Fibroblast of pulmonary artery (primary cell): ENCODE measurements at regions not wholly inside any gene's neighbourhood (a gene's known extent, or its start where the extent isn't known, plus 50 kb on each side); places are given as distances from the start of the nearest gene placed in this dataset.

Source experiments
- DNase-seq: peaks from one replicate; pipeline ENCODE4 v3.0.0-alpha.2; 2010; ENCODE audit warnings: low read depth
- H3K4me3 ChIP-seq: replicated peaks from 2 replicates; pipeline ENCODE4 v1.5.1; 2011; ENCODE audit warnings: low read depth, mild to moderate bottlenecking, control low read depth, low read length, moderate library complexity
- TF ChIP-seq, protein P1 (sequence below): IDR thresholded peaks from 2 replicates; pipeline ENCODE4 v1.5.1; 2011; ENCODE audit warnings: mild to moderate bottlenecking, control low read depth, low read length, inconsistent platforms; ENCODE audit errors: missing control alignments

DNA sequence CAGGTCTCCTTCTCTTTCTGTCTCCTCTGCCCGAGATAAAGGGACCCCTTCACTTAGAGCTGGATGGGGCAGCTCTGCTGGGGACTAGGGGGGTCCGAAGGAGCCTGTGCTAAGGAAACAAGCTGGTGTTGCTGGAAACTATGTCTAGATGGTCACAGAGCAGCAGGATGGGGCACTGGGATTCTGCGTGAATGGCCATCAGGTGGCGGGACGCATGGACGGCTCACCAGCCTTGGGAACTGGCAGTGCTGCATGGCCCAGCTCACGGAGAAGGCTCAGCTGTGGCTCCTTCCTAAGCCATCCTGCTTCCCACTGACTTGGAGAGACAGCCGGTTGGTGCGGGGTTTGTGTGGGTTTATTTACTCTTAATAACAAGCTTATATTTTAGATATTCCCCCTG is 411.8 kb downstream of the ZNF536 start:
- TF ChIP-seq, protein P1, sequence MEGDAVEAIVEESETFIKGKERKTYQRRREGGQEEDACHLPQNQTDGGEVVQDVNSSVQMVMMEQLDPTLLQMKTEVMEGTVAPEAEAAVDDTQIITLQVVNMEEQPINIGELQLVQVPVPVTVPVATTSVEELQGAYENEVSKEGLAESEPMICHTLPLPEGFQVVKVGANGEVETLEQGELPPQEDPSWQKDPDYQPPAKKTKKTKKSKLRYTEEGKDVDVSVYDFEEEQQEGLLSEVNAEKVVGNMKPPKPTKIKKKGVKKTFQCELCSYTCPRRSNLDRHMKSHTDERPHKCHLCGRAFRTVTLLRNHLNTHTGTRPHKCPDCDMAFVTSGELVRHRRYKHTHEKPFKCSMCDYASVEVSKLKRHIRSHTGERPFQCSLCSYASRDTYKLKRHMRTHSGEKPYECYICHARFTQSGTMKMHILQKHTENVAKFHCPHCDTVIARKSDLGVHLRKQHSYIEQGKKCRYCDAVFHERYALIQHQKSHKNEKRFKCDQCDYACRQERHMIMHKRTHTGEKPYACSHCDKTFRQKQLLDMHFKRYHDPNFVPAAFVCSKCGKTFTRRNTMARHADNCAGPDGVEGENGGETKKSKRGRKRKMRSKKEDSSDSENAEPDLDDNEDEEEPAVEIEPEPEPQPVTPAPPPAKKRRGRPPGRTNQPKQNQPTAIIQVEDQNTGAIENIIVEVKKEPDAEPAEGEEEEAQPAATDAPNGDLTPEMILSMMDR = no peak
- DNase-seq = no peak
- H3K4me3 ChIP-seq = no peak overlapping the region

DNA sequence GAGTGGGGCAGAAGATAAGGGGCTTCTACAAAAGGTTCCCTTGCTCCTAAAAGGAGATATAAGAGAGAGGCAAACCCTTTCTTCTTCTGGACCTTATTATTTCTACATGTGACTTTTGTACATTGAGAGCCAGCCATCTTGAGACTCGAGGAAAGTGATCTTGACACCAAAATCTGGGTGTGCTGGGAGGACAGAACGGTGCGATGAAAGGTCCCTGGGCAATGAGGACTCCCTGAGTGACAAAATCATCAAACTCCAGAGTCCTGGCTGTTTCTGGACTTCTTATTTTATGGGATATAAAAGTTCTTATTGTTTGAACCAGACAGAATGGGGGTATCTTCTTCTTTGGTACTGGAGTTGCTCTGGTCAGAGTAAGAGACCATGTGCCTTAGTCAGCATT is 411.0 kb downstream of the ZNF536 start:
- no peak for DNase-seq
- H3K4me3 ChIP-seq = no peak overlapping the region
- TF ChIP-seq, protein P1 = no peak

DNA sequence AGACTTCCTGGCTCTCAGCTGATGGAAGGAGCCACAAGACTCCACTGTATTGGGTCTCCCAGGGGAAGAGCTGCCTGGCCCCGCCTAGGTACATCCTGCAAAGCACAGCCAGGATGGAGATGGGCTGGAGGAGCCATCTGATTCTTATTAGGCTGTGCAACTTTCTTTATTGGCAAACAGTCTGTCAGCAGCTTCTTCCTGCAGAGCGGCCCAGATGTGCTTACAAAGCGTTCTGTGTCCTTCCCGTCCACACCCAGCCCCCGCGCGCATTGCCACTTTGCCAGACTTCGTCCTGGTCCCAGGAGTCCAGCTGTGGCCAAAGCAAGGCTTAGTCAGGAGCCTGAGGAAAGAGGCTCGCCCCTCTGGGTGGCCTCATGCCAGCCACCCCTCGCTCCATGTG is 409.3 kb downstream of the ZNF536 start:
- TF ChIP-seq, protein P1 = no peak
- no peak overlapping the region for H3K4me3 ChIP-seq
- no peak for DNase-seq

DNA sequence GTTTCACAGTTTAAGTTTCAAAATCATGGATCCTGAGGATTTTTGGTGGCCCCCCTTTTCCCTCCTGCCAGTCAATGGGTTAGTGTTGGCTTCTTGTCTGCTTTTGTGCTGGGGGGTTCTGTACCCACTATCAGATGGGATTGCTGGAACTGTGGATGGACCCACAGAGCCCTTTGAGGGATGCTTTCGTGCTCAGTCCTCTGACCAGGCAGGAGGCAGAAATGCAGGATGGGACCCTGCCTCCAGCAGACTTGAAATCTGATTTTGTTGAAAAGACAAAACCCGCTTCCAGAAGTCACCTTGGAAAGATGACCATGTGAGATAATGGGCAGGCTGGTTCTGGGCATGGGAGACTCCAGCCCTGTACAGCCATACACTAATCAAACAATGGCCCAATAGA is 408.9 kb downstream of the ZNF536 start:
- no peak for DNase-seq
- TF ChIP-seq, protein P1 = no peak

DNA sequence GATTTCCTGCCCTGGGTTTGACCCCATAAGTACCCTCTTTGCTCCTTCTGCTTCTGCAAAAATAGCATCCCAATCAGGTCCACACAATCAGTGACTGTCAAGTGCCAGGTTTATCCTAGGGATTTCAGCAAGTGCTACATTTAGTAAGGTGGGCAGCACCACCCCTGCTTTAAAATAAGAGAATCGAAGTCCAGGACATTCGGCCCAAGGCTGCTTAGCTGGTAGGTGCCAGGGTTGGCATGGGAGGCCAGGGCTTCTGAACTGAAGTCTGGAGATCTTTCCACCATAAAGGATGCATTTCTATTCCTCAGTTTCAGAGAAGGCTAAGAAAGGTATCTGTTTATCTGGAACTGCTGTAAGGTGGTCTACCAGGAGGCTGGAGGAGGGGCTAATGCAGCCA is 408.3 kb downstream of the ZNF536 start:
- H3K4me3 ChIP-seq = no peak overlapping the region
- DNase-seq = no peak
- TF ChIP-seq, protein P1 = no peak

More for the DNA sequence above, 408.9 kb downstream of the ZNF536 start:
- H3K4me3 ChIP-seq = no peak overlapping the region

DNA sequence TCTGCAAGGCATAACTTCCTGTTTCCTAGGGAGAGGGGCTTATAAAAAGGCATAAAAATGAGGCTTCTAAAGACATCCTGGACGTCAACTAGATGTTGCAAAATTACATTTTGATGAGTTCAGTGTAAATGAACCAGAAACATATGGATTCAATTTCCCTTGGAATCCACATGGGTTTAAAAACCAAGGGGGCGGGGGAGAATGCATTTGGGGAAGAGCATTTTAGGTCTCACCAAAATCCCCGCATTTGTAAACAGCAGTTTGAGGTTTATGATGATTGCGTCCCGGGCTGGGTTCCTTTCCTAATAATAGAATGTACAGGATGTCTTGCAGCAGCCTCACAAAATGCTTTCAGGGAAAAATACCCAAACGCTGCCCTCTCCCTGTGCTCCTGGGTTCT is 407.8 kb downstream of the ZNF536 start:
- no peak for DNase-seq
- H3K4me3 ChIP-seq = no peak overlapping the region
- TF ChIP-seq, protein P1 = no peak

DNA sequence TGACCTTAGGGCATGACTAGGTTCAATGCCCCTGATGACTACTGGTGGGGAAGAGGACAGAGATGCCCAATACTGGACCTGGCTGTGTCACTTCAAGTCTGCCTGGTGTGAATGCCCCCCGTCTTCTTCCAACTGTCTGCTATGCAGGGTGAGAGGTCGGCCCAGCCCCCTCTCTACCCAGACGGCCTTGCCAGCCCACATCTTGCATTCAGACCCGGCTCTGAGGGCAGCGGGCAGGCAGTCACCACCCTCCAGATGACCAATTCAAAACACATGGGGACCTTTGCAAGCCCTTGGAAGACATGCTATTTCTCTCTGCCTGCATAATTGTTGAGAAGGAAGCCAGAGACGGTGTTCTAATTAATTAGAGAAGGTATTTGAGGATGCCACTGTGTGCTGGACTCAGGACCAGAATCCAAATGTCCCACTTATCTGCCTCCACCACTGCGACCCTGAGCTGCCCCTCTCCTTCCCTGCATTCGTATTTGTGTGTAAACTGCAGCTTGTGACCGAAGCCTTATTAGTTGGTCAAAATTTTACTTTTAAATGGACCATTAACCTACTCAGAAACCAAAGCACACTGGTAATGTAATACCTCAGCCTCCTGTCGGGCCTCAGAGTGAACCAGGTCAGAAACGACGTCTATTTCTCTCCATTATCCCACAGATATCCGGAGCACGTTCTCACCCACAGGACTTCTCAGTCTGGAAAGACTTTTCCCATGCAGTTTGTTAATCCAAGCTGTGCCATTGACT is 407.0 kb downstream of the ZNF536 start:
- TF ChIP-seq, protein P1 = no peak
- no peak for DNase-seq
- H3K4me3 ChIP-seq = no peak overlapping the region
